HepG2 (cell line): ENCODE measurements at regions not wholly inside any gene's neighbourhood (a gene's known extent, or its start where the extent isn't known, plus 50 kb on each side); places are given as distances from the start of the nearest gene placed in this dataset.

Experiments
- ATAC-seq: fragments of 200-7000 bp; cut with Tn5 transposase; 3 replicates; pipeline ENCODE4 v1.9.1; 2020; ENCODE audit warnings: mild to moderate bottlenecking, moderate library complexity
- BruUV-seq: library from RNA; stranded (reverse); fragments of 400-500 nt; replicated peaks from 2 replicates; lab custom pipeline; 2021; lab: Mats Ljungman, UMichigan
- CTCF ChIA-PET: fragments of 300-600 bp; formaldehyde crosslinking; extraction: SDS; loops from one replicate; lab custom pipeline; 2021; ENCODE audit warnings: low total read pairs, inconsistent platforms, low intra/inter-chr PET ratio; lab: Yijun Ruan, JAX
- POLR2A ChIA-PET: fragments of 350-600 bp; sonication (Branson Sonifier 250); formaldehyde crosslinking; loops from one replicate; lab custom pipeline; 2020; ENCODE audit warnings: antibody characterized with exemption, inconsistent platforms; lab: Yijun Ruan, JAX
- DNase-seq: peaks from one replicate; pipeline ENCODE4 v3.0.0-alpha.2; 2015; ENCODE audit warnings: low spot score
- FAIRE-seq: peaks from 3 replicates; lab custom pipeline; 2011; peaks lifted over from hg19 to GRCh38; lab: Jason Lieb, UNC
- H2AFZ ChIP-seq: one replicate; pipeline ENCODE4 v1.6.1; 2011; ENCODE audit warnings: low read length, inconsistent platforms
- H3K27ac ChIP-seq: fragments of 300-600 bp; 3 replicates; pipeline ENCODE4 v1.8.0; 2011; ENCODE audit warnings: mixed run types, mild to moderate bottlenecking, mixed read lengths, low read length, inconsistent platforms; ENCODE audit not compliant: insufficient read depth; ENCODE audit errors: extremely low read length
- H3K27me3 ChIP-seq, 2 experiments: fragments of 200-600 bp in 1 of 2; 2 replicates in 1 of 2; 3 replicates in 1 of 2; pipeline versions ENCODE4 v1.6.0 to v1.8.0; 2011; ENCODE audit warnings: low read length in 2 of 2, mild to moderate bottlenecking in 2 of 2, moderate library complexity in 2 of 2, inconsistent platforms in 1 of 2; ENCODE audit not compliant: insufficient read depth in 2 of 2, control insufficient read depth in 1 of 2
- H3K36me3 ChIP-seq, 2 experiments: fragments of 200-600 bp in 1 of 2; replicated peaks in 1 of 2; 2 replicates in 1 of 2; 3 replicates in 1 of 2; pipeline versions ENCODE4 v1.5.1 to v1.8.0; 2011; ENCODE audit warnings: low read length in 2 of 2, inconsistent platforms in 1 of 2; ENCODE audit not compliant: insufficient read depth in 2 of 2, control insufficient read depth in 1 of 2
- H3K4me1 ChIP-seq: 2 replicates; pipeline ENCODE4 v1.5.1; 2012; ENCODE audit warnings: low read length, inconsistent platforms; ENCODE audit not compliant: insufficient read depth
- H3K4me2 ChIP-seq: 2 replicates; pipeline ENCODE4 v1.6.0; 2011; ENCODE audit warnings: low read depth, low read length, inconsistent platforms
- H3K4me3 ChIP-seq, 3 experiments: fragments of 200-600 bp in 1 of 3; sonication (generic), shearing (Covaris generic) in 1 of 3; replicated peaks in 1 of 3; 2 replicates each; pipeline ENCODE4 v1.5.1; 2011 to 2016; ENCODE audit warnings: low read length in 3 of 3, inconsistent platforms in 2 of 3, low read depth in 2 of 3, mild to moderate bottlenecking in 2 of 3, control low read depth in 1 of 3, mixed read lengths in 1 of 3; ENCODE audit not compliant: insufficient read depth in 1 of 3
- H3K79me2 ChIP-seq: one replicate; pipeline ENCODE4 v1.6.1; 2011; ENCODE audit warnings: low read length, inconsistent platforms; ENCODE audit not compliant: insufficient read depth
- H3K9ac ChIP-seq: 2 replicates; pipeline ENCODE4 v1.6.0; 2011; ENCODE audit warnings: mild to moderate bottlenecking, low read depth, low read length, inconsistent platforms; ENCODE audit not compliant: insufficient read depth
- H3K9me3 ChIP-seq: 2 replicates; pipeline ENCODE4 v1.5.1; 2012; ENCODE audit warnings: mild to moderate bottlenecking, low read length
- H4K20me1 ChIP-seq: 2 replicates; pipeline ENCODE4 v1.6.0; 2011; ENCODE audit warnings: inconsistent platforms, mild to moderate bottlenecking, low read length, moderate library complexity; ENCODE audit not compliant: insufficient read depth
- BHLHE40 ChIP-seq: IDR thresholded peaks from 2 replicates; pipeline ENCODE4 v1.6.1; 2011; ENCODE audit warnings: low read length, improper control_type of control experiment
- GRHL1 ChIP-seq: sonication (generic); formaldehyde crosslinking; conservative IDR thresholded peaks from 2 replicates; pipeline ENCODE4 v1.8.0; 2022; ENCODE audit warnings: missing genetic modification reagents
- NAIF1 ChIP-seq: sonication (generic); formaldehyde crosslinking; IDR thresholded peaks from 2 replicates; pipeline ENCODE4 v1.5.0; 2020; ENCODE audit warnings: mild to moderate bottlenecking, missing genetic modification reagents, borderline replicate concordance
- NBN ChIP-seq: fragments of 450-650 bp; conservative IDR thresholded peaks from 2 replicates; pipeline ENCODE4 v1.6.1; 2017
- NFE2 ChIP-seq: sonication (generic); formaldehyde crosslinking; IDR thresholded peaks from 2 replicates; pipeline ENCODE4 v1.4.0; 2020; ENCODE audit warnings: missing genetic modification reagents
- PHF21A ChIP-seq: sonication (generic); formaldehyde crosslinking; IDR thresholded peaks from 2 replicates; pipeline ENCODE4 v1.5.0; 2020; ENCODE audit warnings: mild to moderate bottlenecking, missing genetic modification reagents
- PHF5A ChIP-seq: IDR thresholded peaks from one replicate; pipeline ENCODE4 v1.6.1; 2018; ENCODE audit warnings: low read depth, missing genetic modification reagents; ENCODE audit not compliant: unreplicated experiment
- RORA ChIP-seq: sonication (generic); formaldehyde crosslinking; IDR thresholded peaks from 2 replicates; pipeline ENCODE4 v1.5.0; 2020; ENCODE audit warnings: mild to moderate bottlenecking, missing genetic modification reagents, moderate library complexity
- THAP7 ChIP-seq: sonication (generic); formaldehyde crosslinking; IDR thresholded peaks from 2 replicates; pipeline ENCODE4 v1.8.1; 2023; ENCODE audit warnings: mild to moderate bottlenecking, missing genetic modification reagents
- TMF1 ChIP-seq: sonication (generic); formaldehyde crosslinking; IDR thresholded peaks from 2 replicates; pipeline ENCODE4 v1.8.1; 2022; ENCODE audit warnings: low read depth, missing genetic modification reagents
- ZFAT ChIP-seq: sonication (generic); formaldehyde crosslinking; conservative IDR thresholded peaks from 2 replicates; pipeline ENCODE4 v1.8.1; 2023; ENCODE audit warnings: missing genetic modification reagents, inconsistent platforms
- ZGPAT ChIP-seq: IDR thresholded peaks from 2 replicates; pipeline ENCODE4 v1.6.1; 2016; ENCODE audit warnings: mild to moderate bottlenecking
- ZNF564 ChIP-seq: sonication (generic); formaldehyde crosslinking; IDR thresholded peaks from 2 replicates; pipeline ENCODE4 v1.8.1; 2023; ENCODE audit warnings: mild to moderate bottlenecking, missing genetic modification reagents
- ZNF780A ChIP-seq: sonication (generic); formaldehyde crosslinking; IDR thresholded peaks from 2 replicates; pipeline ENCODE4 v1.8.0; 2022; ENCODE audit warnings: mild to moderate bottlenecking, missing genetic modification reagents, moderate library complexity
- WGBS: methylation state at CpG from one replicate; pipeline ENCODE4 v1.1.6; 2017; ENCODE audit warnings: low lambda C conversion rate; 5-methylcytosine and 5-hydroxymethylcytosine counted together
- in situ Hi-C: cut with HindIII; loops from 2 replicates; pipeline ENCODE4 v1.10.0; 2017; ENCODE audit warnings: low pct_unique_long_range_greater_than_20kb; ENCODE audit not compliant: extremely low pct_ligation_motif_present
- intact Hi-C: fragments of 100-400 bp; cut with micrococcal nuclease; formaldehyde crosslinking; loops from one replicate; pipeline ENCODE4 v1.10.0; 2022; ENCODE audit not compliant: unreplicated experiment
- TF ChIP-seq, protein P1 (sequence below): sonication (generic); formaldehyde crosslinking; IDR thresholded peaks from 2 replicates; pipeline ENCODE4 v1.8.0; 2022; ENCODE audit warnings: missing genetic modification reagents, mild to moderate bottlenecking, moderate library complexity, borderline replicate concordance

DNA sequence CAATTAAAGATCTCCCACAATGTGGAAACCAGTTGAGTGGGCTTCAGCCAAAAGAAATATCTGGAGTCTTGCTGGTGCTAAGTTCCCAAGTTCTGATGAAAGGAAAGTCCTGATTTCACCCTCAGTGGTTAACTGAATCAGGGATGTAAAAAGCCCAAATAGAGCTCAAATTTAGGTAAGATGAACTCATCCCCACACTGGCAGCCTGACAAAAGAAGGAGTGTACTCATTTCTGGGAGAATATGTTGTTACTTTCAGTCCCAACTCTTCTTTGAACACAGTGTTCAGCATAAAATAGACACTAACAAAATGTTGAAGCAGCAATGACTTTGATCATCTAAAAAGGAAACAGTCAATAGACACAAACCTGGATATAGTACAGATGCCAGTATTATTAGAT is 91.7 kb downstream of the CHRM3 start:
- no peak overlapping the region for H3K9ac ChIP-seq
- peaks cover 84% of the 10 kb centered on the region for H3K9me3 ChIP-seq
- CTCF ChIA-PET = no interaction called here
- DNase-seq = no peak
- no peaks in the 10 kb centered on the region for H3K27me3 ChIP-seq
- no peaks in the 10 kb centered on the region for H4K20me1 ChIP-seq
- no peak for ATAC-seq
- TF ChIP-seq ZNF564 (CRISPR knock-in tag) = no peak
- TF ChIP-seq NAIF1 = no peak
- TF ChIP-seq NBN = no peak
- TF ChIP-seq, all 625 proteins: peak for 0
- Histone ChIP-seq H3K4me1 (no peaks in the 10 kb centered on the region), H3K36me3 (no peaks in the 10 kb centered on the region), H3K27ac (no peak overlapping the region), H3K4me2 (no peak overlapping the region), H3K79me2 (no peaks in the 10 kb centered on the region), H2AFZ (no peak overlapping the region), H3K4me3 (no peak overlapping the region)
- no TSS peak for BruUV-seq
- intact Hi-C loops = no loop called here
- in situ Hi-C loops = no loop called here
- no peak for FAIRE-seq
- POLR2A ChIA-PET = no interaction called here

DNA sequence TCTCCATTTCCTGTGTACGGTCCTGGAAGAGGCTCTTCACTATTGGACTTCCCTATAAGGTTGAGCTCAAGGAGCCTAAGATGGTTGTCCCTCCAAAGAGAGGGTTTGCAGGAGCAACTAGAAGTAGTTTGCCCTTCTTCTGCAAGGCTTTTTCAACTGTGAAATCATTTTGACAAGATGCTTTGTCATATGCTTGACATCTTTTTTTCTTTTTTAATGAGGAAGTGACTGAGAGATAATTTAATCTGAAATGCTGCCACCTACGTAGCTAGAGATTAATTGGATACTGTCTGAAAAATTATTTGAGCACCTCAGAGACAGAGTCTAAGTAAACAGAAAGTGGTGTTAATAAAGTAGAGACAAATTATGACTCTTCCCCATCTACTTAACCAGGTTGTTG is 97.0 kb downstream of the CHRM3 start:
- BruUV-seq = no TSS peak
- no peak for DNase-seq
- Histone ChIP-seq H3K27me3 (no peaks in the 10 kb centered on the region), H3K27ac (no peak overlapping the region), H3K9me3 (peaks cover 97% of the 10 kb centered on the region), H3K79me2 (no peaks in the 10 kb centered on the region), H3K9ac (no peak overlapping the region), H3K36me3 (no peaks in the 10 kb centered on the region), H3K4me2 (no peak overlapping the region), H3K4me3 (no peak overlapping the region), H4K20me1 (no peaks in the 10 kb centered on the region), H3K4me1 (no peaks in the 10 kb centered on the region), H2AFZ (no peak overlapping the region)
- ChIA-PET POLR2A (no interaction called here), CTCF (no interaction called here)
- ATAC-seq = no peak
- 4% methylated on average over 2 of the region's 2 CpGs for WGBS
- intact Hi-C loops (no loop called here), in situ Hi-C loops (no loop called here)
- no peak for FAIRE-seq
- TF ChIP-seq GRHL1 (CRISPR knock-in tag) (no peak), BHLHE40 (no peak), NFE2 (CRISPR knock-in tag) (no peak), THAP7 (CRISPR knock-in tag) (no peak), ZFAT (CRISPR knock-in tag) (no peak), PHF5A (no peak), TMF1 (CRISPR knock-in tag) (no peak), PHF21A (CRISPR knock-in tag) (no peak), ZNF780A (CRISPR knock-in tag) (no peak), ZGPAT (CRISPR knock-in tag) (no peak), RORA (CRISPR knock-in tag) (no peak)
- TF ChIP-seq, protein P1, sequence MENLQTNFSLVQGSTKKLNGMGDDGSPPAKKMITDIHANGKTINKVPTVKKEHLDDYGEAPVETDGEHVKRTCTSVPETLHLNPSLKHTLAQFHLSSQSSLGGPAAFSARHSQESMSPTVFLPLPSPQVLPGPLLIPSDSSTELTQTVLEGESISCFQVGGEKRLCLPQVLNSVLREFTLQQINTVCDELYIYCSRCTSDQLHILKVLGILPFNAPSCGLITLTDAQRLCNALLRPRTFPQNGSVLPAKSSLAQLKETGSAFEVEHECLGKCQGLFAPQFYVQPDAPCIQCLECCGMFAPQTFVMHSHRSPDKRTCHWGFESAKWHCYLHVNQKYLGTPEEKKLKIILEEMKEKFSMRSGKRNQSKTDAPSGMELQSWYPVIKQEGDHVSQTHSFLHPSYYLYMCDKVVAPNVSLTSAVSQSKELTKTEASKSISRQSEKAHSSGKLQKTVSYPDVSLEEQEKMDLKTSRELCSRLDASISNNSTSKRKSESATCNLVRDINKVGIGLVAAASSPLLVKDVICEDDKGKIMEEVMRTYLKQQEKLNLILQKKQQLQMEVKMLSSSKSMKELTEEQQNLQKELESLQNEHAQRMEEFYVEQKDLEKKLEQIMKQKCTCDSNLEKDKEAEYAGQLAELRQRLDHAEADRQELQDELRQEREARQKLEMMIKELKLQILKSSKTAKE = no peak
